Prostate gland (tissue), 2 donors: ENCODE measurements at regions not wholly inside any gene's neighbourhood (a gene's known extent, or its start where the extent isn't known, plus 50 kb on each side); places are given as distances from the start of the nearest gene placed in this dataset.

ENCODE experiments used
- CTCF ChIP-seq, 4 experiments: fragments of 200-600 bp in 2 of 4; fragments of 450-650 bp in 2 of 4; sonication (generic) in 2 of 4; IDR thresholded peaks; 1 replicate in 3 of 4; 2 replicates in 1 of 4; pipeline ENCODE4 v1.5.1; 2016 to 2019; ENCODE audit warnings: antibody characterized with exemption in 4 of 4, mild to moderate bottlenecking in 2 of 4, moderate library complexity in 2 of 4
- POLR2A ChIP-seq: fragments of 450-650 bp; IDR thresholded peaks from one replicate; pipeline ENCODE4 v1.6.1; 2016; ENCODE audit warnings: antibody characterized with exemption, mild to moderate bottlenecking

DNA sequence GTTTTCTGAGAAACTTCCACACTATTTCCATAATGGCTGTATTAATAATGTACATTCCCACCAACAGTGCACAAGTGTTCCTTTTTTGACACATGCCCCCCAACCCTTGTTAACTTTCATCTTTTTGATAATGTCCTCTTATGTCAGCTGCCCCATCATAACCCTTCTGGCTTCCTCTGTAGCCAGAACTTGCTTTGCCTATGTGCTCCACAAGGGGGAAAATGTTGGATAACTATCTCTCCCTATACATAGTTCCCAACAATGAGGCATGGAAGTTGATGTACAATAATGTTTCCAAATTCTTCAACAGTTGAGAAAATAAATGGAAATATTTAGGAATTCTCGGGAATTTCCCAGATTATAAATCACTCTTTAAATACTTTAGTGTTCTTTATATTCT lies 142.9 kb downstream of the ASB9 start:
- TF ChIP-seq CTCF (IDR thresholded peaks at IDR 0.05): no peak
- no peak for TF ChIP-seq POLR2A
